Thyroid gland (tissue), 4 donors: ENCODE measurements at regions not wholly inside any gene's neighbourhood (a gene's known extent, or its start where the extent isn't known, plus 50 kb on each side); places are given as distances from the start of the nearest gene placed in this dataset.
"Not testable (repeated sequence)": the region's sequence is repeated elsewhere in the genome, so short reads cannot be mapped to it uniquely, and the experiment has no call there.

Experiments
- POLR2A ChIP-seq, 2 donors: fragments of 450-650 bp; IDR thresholded peaks; one replicate each; pipeline ENCODE4 v1.6.1; 2017; ENCODE audit warnings: antibody characterized with exemption in 2 of 2, mild to moderate bottlenecking in 2 of 2, moderate library complexity in 1 of 2
- TF ChIP-seq, protein P1 (sequence below), 6 experiments: fragments of 200-600 bp in 3 of 6; fragments of 450-650 bp in 3 of 6; sonication (generic) in 3 of 6; IDR thresholded peaks; one replicate each; pipeline ENCODE4 v1.5.1; 2016 to 2019; ENCODE audit warnings: antibody characterized with exemption in 6 of 6, mild to moderate bottlenecking in 2 of 6, inconsistent platforms in 1 of 6, moderate library complexity in 1 of 6

DNA sequence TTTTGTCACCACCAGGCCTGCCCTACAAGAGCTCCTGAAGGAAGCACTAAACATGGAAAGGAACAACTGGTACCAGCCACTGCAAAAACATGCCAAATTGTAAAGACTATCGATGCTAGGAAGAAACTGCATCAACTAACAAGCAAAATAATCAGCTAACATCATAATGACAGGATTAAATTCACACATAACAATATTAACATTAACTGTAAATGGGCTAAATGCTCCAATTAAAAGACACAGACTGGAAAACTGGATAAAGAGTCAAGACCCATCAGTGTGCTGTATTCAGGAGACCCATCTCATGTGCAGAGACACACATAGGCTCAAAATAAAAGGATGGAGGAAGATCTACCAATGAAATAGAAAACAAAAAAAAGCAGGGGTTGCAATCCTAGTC lies 95.9 kb upstream of the FGF13 start:
- TF ChIP-seq, protein P1, sequence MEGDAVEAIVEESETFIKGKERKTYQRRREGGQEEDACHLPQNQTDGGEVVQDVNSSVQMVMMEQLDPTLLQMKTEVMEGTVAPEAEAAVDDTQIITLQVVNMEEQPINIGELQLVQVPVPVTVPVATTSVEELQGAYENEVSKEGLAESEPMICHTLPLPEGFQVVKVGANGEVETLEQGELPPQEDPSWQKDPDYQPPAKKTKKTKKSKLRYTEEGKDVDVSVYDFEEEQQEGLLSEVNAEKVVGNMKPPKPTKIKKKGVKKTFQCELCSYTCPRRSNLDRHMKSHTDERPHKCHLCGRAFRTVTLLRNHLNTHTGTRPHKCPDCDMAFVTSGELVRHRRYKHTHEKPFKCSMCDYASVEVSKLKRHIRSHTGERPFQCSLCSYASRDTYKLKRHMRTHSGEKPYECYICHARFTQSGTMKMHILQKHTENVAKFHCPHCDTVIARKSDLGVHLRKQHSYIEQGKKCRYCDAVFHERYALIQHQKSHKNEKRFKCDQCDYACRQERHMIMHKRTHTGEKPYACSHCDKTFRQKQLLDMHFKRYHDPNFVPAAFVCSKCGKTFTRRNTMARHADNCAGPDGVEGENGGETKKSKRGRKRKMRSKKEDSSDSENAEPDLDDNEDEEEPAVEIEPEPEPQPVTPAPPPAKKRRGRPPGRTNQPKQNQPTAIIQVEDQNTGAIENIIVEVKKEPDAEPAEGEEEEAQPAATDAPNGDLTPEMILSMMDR (IDR thresholded peaks at IDR 0.05), result not testable (repeated sequence)
- TF ChIP-seq POLR2A (IDR thresholded peaks at IDR 0.05), result not testable (repeated sequence)
